GM23338 (cell line): ENCODE measurements at regions not wholly inside any gene's neighbourhood (a gene's known extent, or its start where the extent isn't known, plus 50 kb on each side); places are given as distances from the start of the nearest gene placed in this dataset.

ENCODE experiments used
- CREB1 ChIP-seq: fragments of 250-450 bp; sonication (Bioruptor Pico); IDR thresholded peaks from 2 replicates; pipeline ENCODE4 v1.5.0; 2020; ENCODE audit warnings: low read depth, mild to moderate bottlenecking, moderate library complexity
- EZH2phosphoT487 ChIP-seq: fragments of 200-600 bp; sonication (generic); IDR thresholded peaks from one replicate; pipeline ENCODE4 v1.8.1; 2018; ENCODE audit warnings: antibody characterized with exemption; ENCODE audit not compliant: unreplicated experiment
- JUNB ChIP-seq: IDR thresholded peaks from one replicate; pipeline ENCODE4 v1.6.1; 2016; ENCODE audit warnings: antibody characterized with exemption; ENCODE audit not compliant: unreplicated experiment
- POLR2AphosphoS5 ChIP-seq: IDR thresholded peaks from 2 replicates; pipeline ENCODE4 v1.6.1; 2016; ENCODE audit warnings: antibody characterized with exemption, low read depth
- REST ChIP-seq: IDR thresholded peaks from one replicate; pipeline ENCODE4 v1.6.1; 2018; ENCODE audit warnings: antibody characterized with exemption; ENCODE audit not compliant: unreplicated experiment
- STAT1 ChIP-seq: IDR thresholded peaks from one replicate; pipeline ENCODE4 v1.6.1; 2016; ENCODE audit warnings: antibody characterized with exemption; ENCODE audit not compliant: unreplicated experiment
- ZNF331 ChIP-seq: fragments of 250-450 bp; sonication (Bioruptor Pico); IDR thresholded peaks from 2 replicates; pipeline ENCODE4 v1.5.0; 2020; ENCODE audit warnings: low read depth, mild to moderate bottlenecking, moderate library complexity
- TF ChIP-seq, protein P1 (sequence below): fragments of 250-450 bp; sonication (Bioruptor Pico); IDR thresholded peaks from 2 replicates; pipeline ENCODE4 v1.5.0; 2020; ENCODE audit warnings: mild to moderate bottlenecking, moderate library complexity
- TF ChIP-seq, protein P2 (sequence below): IDR thresholded peaks from 2 replicates; pipeline ENCODE4 v1.6.1; 2016; ENCODE audit warnings: antibody characterized with exemption

- TF ChIP-seq, protein P1, sequence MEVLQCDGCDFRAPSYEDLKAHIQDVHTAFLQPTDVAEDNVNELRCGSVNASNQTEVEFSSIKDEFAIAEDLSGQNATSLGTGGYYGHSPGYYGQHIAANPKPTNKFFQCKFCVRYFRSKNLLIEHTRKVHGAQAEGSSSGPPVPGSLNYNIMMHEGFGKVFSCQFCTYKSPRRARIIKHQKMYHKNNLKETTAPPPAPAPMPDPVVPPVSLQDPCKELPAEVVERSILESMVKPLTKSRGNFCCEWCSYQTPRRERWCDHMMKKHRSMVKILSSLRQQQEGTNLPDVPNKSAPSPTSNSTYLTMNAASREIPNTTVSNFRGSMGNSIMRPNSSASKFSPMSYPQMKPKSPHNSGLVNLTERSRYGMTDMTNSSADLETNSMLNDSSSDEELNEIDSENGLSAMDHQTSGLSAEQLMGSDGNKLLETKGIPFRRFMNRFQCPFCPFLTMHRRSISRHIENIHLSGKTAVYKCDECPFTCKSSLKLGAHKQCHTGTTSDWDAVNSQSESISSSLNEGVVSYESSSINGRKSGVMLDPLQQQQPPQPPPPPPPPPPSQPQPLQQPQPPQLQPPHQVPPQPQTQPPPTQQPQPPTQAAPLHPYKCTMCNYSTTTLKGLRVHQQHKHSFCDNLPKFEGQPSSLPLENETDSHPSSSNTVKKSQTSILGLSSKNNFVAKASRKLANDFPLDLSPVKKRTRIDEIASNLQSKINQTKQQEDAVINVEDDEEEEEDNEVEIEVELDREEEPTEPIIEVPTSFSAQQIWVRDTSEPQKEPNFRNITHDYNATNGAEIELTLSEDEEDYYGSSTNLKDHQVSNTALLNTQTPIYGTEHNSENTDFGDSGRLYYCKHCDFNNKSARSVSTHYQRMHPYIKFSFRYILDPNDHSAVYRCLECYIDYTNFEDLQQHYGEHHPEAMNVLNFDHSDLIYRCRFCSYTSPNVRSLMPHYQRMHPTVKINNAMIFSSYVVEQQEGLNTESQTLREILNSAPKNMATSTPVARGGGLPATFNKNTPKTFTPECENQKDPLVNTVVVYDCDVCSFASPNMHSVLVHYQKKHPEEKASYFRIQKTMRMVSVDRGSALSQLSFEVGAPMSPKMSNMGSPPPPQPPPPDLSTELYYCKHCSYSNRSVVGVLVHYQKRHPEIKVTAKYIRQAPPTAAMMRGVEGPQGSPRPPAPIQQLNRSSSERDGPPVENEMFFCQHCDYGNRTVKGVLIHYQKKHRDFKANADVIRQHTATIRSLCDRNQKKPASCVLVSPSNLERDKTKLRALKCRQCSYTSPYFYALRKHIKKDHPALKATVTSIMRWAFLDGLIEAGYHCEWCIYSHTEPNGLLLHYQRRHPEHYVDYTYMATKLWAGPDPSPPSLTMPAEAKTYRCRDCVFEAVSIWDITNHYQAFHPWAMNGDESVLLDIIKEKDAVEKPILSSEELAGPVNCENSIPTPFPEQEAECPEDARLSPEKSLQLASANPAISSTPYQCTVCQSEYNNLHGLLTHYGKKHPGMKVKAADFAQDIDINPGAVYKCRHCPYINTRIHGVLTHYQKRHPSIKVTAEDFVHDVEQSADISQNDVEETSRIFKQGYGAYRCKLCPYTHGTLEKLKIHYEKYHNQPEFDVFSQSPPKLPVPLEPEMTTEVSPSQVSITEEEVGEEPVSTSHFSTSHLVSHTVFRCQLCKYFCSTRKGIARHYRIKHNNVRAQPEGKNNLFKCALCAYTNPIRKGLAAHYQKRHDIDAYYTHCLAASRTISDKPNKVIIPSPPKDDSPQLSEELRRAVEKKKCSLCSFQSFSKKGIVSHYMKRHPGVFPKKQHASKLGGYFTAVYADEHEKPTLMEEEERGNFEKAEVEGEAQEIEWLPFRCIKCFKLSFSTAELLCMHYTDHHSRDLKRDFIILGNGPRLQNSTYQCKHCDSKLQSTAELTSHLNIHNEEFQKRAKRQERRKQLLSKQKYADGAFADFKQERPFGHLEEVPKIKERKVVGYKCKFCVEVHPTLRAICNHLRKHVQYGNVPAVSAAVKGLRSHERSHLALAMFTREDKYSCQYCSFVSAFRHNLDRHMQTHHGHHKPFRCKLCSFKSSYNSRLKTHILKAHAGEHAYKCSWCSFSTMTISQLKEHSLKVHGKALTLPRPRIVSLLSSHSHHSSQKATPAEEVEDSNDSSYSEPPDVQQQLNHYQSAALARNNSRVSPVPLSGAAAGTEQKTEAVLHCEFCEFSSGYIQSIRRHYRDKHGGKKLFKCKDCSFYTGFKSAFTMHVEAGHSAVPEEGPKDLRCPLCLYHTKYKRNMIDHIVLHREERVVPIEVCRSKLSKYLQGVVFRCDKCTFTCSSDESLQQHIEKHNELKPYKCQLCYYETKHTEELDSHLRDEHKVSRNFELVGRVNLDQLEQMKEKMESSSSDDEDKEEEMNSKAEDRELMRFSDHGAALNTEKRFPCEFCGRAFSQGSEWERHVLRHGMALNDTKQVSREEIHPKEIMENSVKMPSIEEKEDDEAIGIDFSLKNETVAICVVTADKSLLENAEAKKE, result no peak
- TF ChIP-seq STAT1 (no peak), POLR2AphosphoS5 (no peak), CREB1 (CRISPR knock-in tag) (no peak), JUNB (no peak), ZNF331 (no peak), EZH2phosphoT487 (no peak), REST (no peak)
- TF ChIP-seq, protein P2, sequence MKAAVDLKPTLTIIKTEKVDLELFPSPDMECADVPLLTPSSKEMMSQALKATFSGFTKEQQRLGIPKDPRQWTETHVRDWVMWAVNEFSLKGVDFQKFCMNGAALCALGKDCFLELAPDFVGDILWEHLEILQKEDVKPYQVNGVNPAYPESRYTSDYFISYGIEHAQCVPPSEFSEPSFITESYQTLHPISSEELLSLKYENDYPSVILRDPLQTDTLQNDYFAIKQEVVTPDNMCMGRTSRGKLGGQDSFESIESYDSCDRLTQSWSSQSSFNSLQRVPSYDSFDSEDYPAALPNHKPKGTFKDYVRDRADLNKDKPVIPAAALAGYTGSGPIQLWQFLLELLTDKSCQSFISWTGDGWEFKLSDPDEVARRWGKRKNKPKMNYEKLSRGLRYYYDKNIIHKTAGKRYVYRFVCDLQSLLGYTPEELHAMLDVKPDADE, result no peak
Measured at GRCh38 chr12:129994634-129995033, 90.8 kb upstream of the TMEM132D start (continued).
